Keratinocyte (primary cell): ENCODE measurements at regions not wholly inside any gene's neighbourhood (a gene's known extent, or its start where the extent isn't known, plus 50 kb on each side); places are given as distances from the start of the nearest gene placed in this dataset.

ENCODE experiments used
- CTCF ChIP-seq, 3 experiments: IDR thresholded peaks in 1 of 3; conservative IDR thresholded peaks in 1 of 3; optimal IDR thresholded peaks in 1 of 3; 2 replicates in 2 of 3; 3 replicates in 1 of 3; pipeline versions ENCODE3 to v1.5.1; 2011; ENCODE audit warnings: low read length in 3 of 3, mild to moderate bottlenecking in 3 of 3, moderate library complexity in 2 of 3, control low read depth in 1 of 3, inconsistent platforms in 1 of 3; ENCODE audit not compliant: insufficient read depth in 2 of 3; ENCODE audit errors: extremely low read depth in 1 of 3
- EZH2 ChIP-seq: IDR thresholded peaks from one replicate; pipeline ENCODE4 v1.6.1; 2012; ENCODE audit warnings: inconsistent platforms, mild to moderate bottlenecking, low read length, moderate library complexity

DNA sequence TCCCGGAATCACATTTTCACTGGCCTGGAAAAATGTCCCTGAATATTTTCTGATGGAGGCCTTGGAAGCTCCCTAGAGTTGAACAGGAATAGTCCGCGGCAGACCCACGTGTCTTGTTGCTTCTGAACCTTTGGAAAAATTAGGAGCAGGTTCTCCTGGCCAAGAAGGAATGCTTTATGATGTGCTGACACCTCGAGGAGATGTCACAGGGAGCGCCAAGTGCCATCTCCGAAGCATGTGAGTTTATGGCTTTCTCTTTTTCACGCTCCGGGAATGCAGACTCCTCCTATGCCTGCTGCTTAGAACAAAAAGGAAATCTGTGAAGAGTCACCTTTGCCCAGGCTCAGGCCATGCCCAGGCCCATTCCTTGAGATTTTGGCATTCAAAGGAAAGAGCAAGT is 84.6 kb downstream of the BOD1 start:
- no peak for TF ChIP-seq EZH2
- TF ChIP-seq CTCF (optimal IDR thresholded peaks at IDR 0.05 in 1 of 3, IDR thresholded peaks at IDR 0.05 in 1 of 3, conservative IDR thresholded peaks at IDR 0.05 in 1 of 3; ENCODE audit: extremely low read depth in 1 of 3, insufficient read depth in 2 of 3, low read length in 3 of 3): no peak
